WTC11 (cell line): ENCODE measurements at regions not wholly inside any gene's neighbourhood (a gene's known extent, or its start where the extent isn't known, plus 50 kb on each side); places are given as distances from the start of the nearest gene placed in this dataset.

Source experiments
- ATAC-seq: fragments of 200-7000 bp; cut with Tn5 transposase; 2 replicates; pipeline ENCODE4 v1.10.0; 2021; ENCODE audit warnings: mild to moderate bottlenecking, moderate library complexity
- CTCF ChIA-PET: fragments of 300-600 bp; sonication (Branson Sonifier 250); formaldehyde crosslinking; loops from one replicate; lab custom pipeline; 2021; ENCODE audit warnings: antibody characterized with exemption; lab: Charles Lee
- POLR2A ChIA-PET: fragments of 350-600 bp; sonication (Branson Sonifier 250); formaldehyde crosslinking; loops from one replicate; lab custom pipeline; 2021; ENCODE audit warnings: antibody characterized with exemption; lab: Charles Lee
- DNase-seq: peaks from one replicate; pipeline ENCODE4 v3.0.0; 2021; ENCODE audit warnings: low spot score
- H3K27ac Mint-ChIP-seq: 2 replicates; pipeline ENCODE4 v1.8.0; 2021; ENCODE audit warnings: mixed read lengths
- H3K27me3 Mint-ChIP-seq: 2 replicates; pipeline ENCODE4 v1.8.0; 2021; ENCODE audit warnings: low read depth, mild to moderate bottlenecking, moderate library complexity, mixed read lengths
- H3K36me3 Mint-ChIP-seq: 2 replicates; pipeline ENCODE4 v1.8.0; 2021; ENCODE audit warnings: mixed read lengths
- H3K4me1 Mint-ChIP-seq: 2 replicates; pipeline ENCODE4 v1.8.0; 2022; ENCODE audit warnings: mixed read lengths
- H3K4me3 Mint-ChIP-seq: 2 replicates; pipeline ENCODE4 v1.8.0; 2021; ENCODE audit warnings: mild to moderate bottlenecking, moderate library complexity, mixed read lengths
- H3K9me3 Mint-ChIP-seq: 2 replicates; pipeline ENCODE4 v1.8.0; 2021; ENCODE audit warnings: mixed read lengths
- ATF1 ChIP-seq: sonication (generic); formaldehyde crosslinking; IDR thresholded peaks from 2 replicates; pipeline ENCODE4 v1.8.1; 2023; ENCODE audit warnings: mild to moderate bottlenecking, moderate library complexity, missing genetic modification reagents
- CDX4 ChIP-seq: fragments of 250-450 bp; sonication (Bioruptor Pico); IDR thresholded peaks from 2 replicates; pipeline ENCODE4 v1.9.0; 2021; ENCODE audit warnings: moderate library complexity, mild to moderate bottlenecking, inconsistent platforms, borderline replicate concordance
- CREB1 ChIP-seq: sonication (generic); formaldehyde crosslinking; IDR thresholded peaks from 2 replicates; pipeline ENCODE4 v1.8.0; 2023; ENCODE audit warnings: mild to moderate bottlenecking, missing genetic modification reagents
- CREM ChIP-seq: sonication (generic); formaldehyde crosslinking; IDR thresholded peaks from 2 replicates; pipeline ENCODE4 v1.8.1; 2022; ENCODE audit warnings: mild to moderate bottlenecking, missing genetic modification reagents, moderate library complexity
- EMX1 ChIP-seq: fragments of 250-450 bp; sonication (Bioruptor Pico); IDR thresholded peaks from 2 replicates; pipeline ENCODE4 v1.8.0; 2021; ENCODE audit warnings: mild to moderate bottlenecking
- ERG ChIP-seq: fragments of 250-450 bp; sonication (Bioruptor Pico); IDR thresholded peaks from 2 replicates; pipeline ENCODE4 v1.8.0; 2021; ENCODE audit warnings: mild to moderate bottlenecking
- ESRRA ChIP-seq: sonication (generic); formaldehyde crosslinking; IDR thresholded peaks from 2 replicates; pipeline ENCODE4 v1.8.1; 2022; ENCODE audit warnings: mild to moderate bottlenecking, missing genetic modification reagents, borderline replicate concordance
- FOXJ3 ChIP-seq: sonication (generic); formaldehyde crosslinking; IDR thresholded peaks from 2 replicates; pipeline ENCODE4 v1.9.0; 2021; ENCODE audit warnings: missing genetic modification reagents, mild to moderate bottlenecking, borderline replicate concordance
- FOXK1 ChIP-seq: sonication (generic); formaldehyde crosslinking; IDR thresholded peaks from 2 replicates; pipeline ENCODE4 v1.8.0; 2022; ENCODE audit warnings: mild to moderate bottlenecking, moderate library complexity, missing genetic modification reagents
- GTF2I ChIP-seq: fragments of 250-450 bp; sonication (Bioruptor Pico); conservative IDR thresholded peaks from 2 replicates; pipeline ENCODE4 v1.4.0; 2021; ENCODE audit warnings: mild to moderate bottlenecking
- HMGXB4 ChIP-seq: sonication (generic); formaldehyde crosslinking; IDR thresholded peaks from 2 replicates; pipeline ENCODE4 v1.8.1; 2023; ENCODE audit warnings: mild to moderate bottlenecking, moderate library complexity, missing genetic modification reagents
- JAZF1 ChIP-seq: fragments of 250-450 bp; sonication (Bioruptor Pico); IDR thresholded peaks from 2 replicates; pipeline ENCODE4 v1.9.0; 2021; ENCODE audit warnings: moderate library complexity, mild to moderate bottlenecking, inconsistent platforms
- KAT7 ChIP-seq: sonication (generic); formaldehyde crosslinking; IDR thresholded peaks from 2 replicates; pipeline ENCODE4 v1.8.1; 2023; ENCODE audit warnings: missing genetic modification reagents, mild to moderate bottlenecking, borderline replicate concordance
- PRRX2 ChIP-seq: fragments of 250-450 bp; sonication (Bioruptor Pico); IDR thresholded peaks from 2 replicates; pipeline ENCODE4 v1.8.0; 2021; ENCODE audit warnings: mild to moderate bottlenecking
- RORB ChIP-seq: fragments of 250-450 bp; sonication (Bioruptor Pico); IDR thresholded peaks from 2 replicates; pipeline ENCODE4 v1.9.0; 2021; ENCODE audit warnings: mild to moderate bottlenecking
- SMAD3 ChIP-seq: sonication (generic); formaldehyde crosslinking; IDR thresholded peaks from 2 replicates; pipeline ENCODE4 v1.8.0; 2022; ENCODE audit warnings: missing genetic modification reagents, mild to moderate bottlenecking, borderline replicate concordance
- STAT6 ChIP-seq: sonication (generic); formaldehyde crosslinking; conservative IDR thresholded peaks from 2 replicates; pipeline ENCODE4 v1.8.1; 2023; ENCODE audit warnings: mild to moderate bottlenecking, low read depth, missing genetic modification reagents, moderate library complexity
- TCF7 ChIP-seq: sonication (generic); formaldehyde crosslinking; IDR thresholded peaks from 2 replicates; pipeline ENCODE4 v1.8.0; 2022; ENCODE audit warnings: mild to moderate bottlenecking, low read depth, missing genetic modification reagents, moderate library complexity
- ZNF232 ChIP-seq: sonication (generic); formaldehyde crosslinking; IDR thresholded peaks from 2 replicates; pipeline ENCODE4 v1.8.0; 2022; ENCODE audit warnings: mild to moderate bottlenecking, missing genetic modification reagents
- ZNF263 ChIP-seq: sonication (generic); formaldehyde crosslinking; IDR thresholded peaks from 2 replicates; pipeline ENCODE4 v1.8.1; 2022; ENCODE audit warnings: low read depth, mild to moderate bottlenecking, moderate library complexity, missing genetic modification reagents
- ZNF423 ChIP-seq: fragments of 250-450 bp; sonication (Bioruptor Pico); IDR thresholded peaks from 2 replicates; pipeline ENCODE4 v2.1.2; 2022; ENCODE audit warnings: mild to moderate bottlenecking, moderate library complexity
- ZNF671 ChIP-seq: fragments of 250-450 bp; sonication (Bioruptor Pico); IDR thresholded peaks from 2 replicates; pipeline ENCODE4 v1.8.0; 2021; ENCODE audit warnings: mild to moderate bottlenecking
- TF ChIP-seq, protein P1 (sequence below): sonication (generic); formaldehyde crosslinking; IDR thresholded peaks from 2 replicates; pipeline ENCODE4 v1.8.1; 2022; ENCODE audit warnings: missing genetic modification reagents, borderline replicate concordance

DNA sequence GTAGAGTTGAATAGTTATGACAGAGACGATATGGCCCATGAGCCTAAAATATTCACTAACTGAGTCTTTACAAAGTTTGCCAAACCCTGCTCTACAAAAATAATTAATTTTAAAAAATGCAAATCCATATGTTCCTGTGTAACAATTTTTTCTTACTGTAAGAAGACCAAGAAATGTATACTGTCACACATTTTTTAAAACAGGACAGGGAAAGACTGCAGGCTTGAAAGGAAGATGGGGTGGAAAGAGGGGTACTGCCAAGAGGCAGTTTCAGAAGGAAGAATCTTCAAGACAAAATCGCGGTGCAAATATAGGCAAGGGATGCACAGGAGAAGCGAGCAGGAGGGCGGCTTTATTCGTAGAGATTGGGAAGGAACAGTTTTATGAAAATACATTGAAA is 115.7 kb upstream of the KLHL1 start (continued):
- TF ChIP-seq ERG (CRISPR knock-in tag) (no peak), ESRRA (CRISPR knock-in tag) (no peak), SMAD3 (CRISPR knock-in tag) (no peak), CREM (CRISPR knock-in tag) (no peak), HMGXB4 (CRISPR knock-in tag) (no peak), EMX1 (no peak)
- TF ChIP-seq, protein P1, sequence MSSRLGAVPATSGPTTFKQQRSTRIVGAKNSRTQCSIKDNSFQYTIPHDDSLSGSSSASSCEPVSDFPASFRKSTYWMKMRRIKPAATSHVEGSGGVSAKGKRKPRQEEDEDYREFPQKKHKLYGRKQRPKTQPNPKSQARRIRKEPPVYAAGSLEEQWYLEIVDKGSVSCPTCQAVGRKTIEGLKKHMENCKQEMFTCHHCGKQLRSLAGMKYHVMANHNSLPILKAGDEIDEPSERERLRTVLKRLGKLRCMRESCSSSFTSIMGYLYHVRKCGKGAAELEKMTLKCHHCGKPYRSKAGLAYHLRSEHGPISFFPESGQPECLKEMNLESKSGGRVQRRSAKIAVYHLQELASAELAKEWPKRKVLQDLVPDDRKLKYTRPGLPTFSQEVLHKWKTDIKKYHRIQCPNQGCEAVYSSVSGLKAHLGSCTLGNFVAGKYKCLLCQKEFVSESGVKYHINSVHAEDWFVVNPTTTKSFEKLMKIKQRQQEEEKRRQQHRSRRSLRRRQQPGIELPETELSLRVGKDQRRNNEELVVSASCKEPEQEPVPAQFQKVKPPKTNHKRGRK, result no peak

DNA sequence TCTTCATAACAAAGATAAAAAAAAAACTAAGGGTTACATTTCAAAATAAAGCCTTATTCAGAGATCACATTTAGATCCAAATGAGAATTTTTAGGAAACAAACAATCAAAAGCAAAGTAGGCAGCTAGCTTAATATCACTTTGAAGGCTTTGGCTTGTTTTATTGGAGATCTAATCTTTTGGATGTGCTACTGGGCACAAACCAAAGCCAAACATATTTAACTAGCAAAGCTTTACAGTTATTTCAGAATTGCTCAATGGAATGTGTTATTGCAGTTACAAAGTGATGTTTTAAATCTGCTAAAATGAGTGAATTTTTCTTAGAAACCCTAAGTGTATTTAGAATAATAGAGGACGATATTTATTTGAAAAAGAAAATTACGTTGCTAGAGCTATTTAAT is 114.7 kb upstream of the KLHL1 start:
- CTCF ChIA-PET, result no interaction called here
- no peaks in the 10 kb centered on the region for H3K9me3 Mint-ChIP-seq

DNA sequence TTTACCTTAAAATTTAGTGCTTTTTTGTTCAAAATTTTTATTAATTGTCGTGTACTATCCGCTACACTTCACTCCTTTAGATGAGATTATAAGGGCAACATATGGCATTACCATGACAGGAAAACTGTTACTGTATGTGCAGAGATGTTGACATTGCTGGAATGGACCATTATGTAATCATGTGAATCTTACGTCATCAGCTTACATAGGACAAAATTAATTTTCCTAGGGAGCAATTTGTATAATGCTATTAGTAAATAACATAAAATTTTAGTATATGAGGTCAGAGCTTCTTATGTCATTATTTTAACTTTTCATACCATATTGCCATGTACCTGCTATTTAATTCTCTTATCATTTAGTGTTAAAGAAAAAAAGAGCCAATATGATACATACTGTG is 110.4 kb upstream of the KLHL1 start:
- ChIA-PET CTCF (no interaction called here), POLR2A (no interaction called here)
- H3K4me3 Mint-ChIP-seq, result no peak overlapping the region
- TF ChIP-seq STAT6, result no peak
- TF ChIP-seq CREB1 (CRISPR knock-in tag), result no peak
- no peak for TF ChIP-seq PRRX2 (CRISPR knock-in tag)
- no peak for TF ChIP-seq ERG (CRISPR knock-in tag)
- no peak for TF ChIP-seq ZNF671 (CRISPR knock-in tag)
- TF ChIP-seq ZNF423 (CRISPR knock-in tag), result no peak
- TF ChIP-seq CREM (CRISPR knock-in tag), result no peak
- TF ChIP-seq ZNF232 (CRISPR knock-in tag), result no peak
- TF ChIP-seq CDX4, result no peak
- TF ChIP-seq, all 79 proteins: peak for 0
- Mint-ChIP-seq H3K27ac (no peak overlapping the region), H3K36me3 (no peaks in the 10 kb centered on the region), H3K27me3 (no peaks in the 10 kb centered on the region), H3K9me3 (no peaks in the 10 kb centered on the region), H3K4me1 (0 out of 2 replicates have a peak, but pooled peaks cover 2% of the 10 kb centered on the region)
- DNase-seq (no peak), ATAC-seq (no peak)

More for the DNA sequence above, 114.7 kb upstream of the KLHL1 start:
- Mint-ChIP-seq H3K27ac (no peak overlapping the region), H3K4me3 (no peak overlapping the region), H3K27me3 (no peaks in the 10 kb centered on the region), H3K4me1 (0 out of 2 replicates have a peak, but pooled peaks cover 2% of the 10 kb centered on the region), H3K36me3 (no peaks in the 10 kb centered on the region)
- DNase-seq (no peak), ATAC-seq (no peak)
- POLR2A ChIA-PET, result no interaction called here
- TF ChIP-seq STAT6 (no peak), ZNF671 (CRISPR knock-in tag) (no peak), TCF7 (CRISPR knock-in tag) (no peak), SMAD3 (CRISPR knock-in tag) (no peak), JAZF1 (CRISPR knock-in tag) (no peak), FOXK1 (CRISPR knock-in tag) (no peak), KAT7 (CRISPR knock-in tag) (no peak), RORB (CRISPR knock-in tag) (no peak), ZNF263 (CRISPR knock-in tag) (no peak), GTF2I (no peak), ATF1 (CRISPR knock-in tag) (no peak), FOXJ3 (CRISPR knock-in tag) (no peak)
